CD4-positive, alpha-beta T cell treated with Interleukin-17A for 4 hours (primary cell): ENCODE measurements at regions not wholly inside any gene's neighbourhood (a gene's known extent, or its start where the extent isn't known, plus 50 kb on each side); places are given as distances from the start of the nearest gene placed in this dataset.

Source experiments
- DNase-seq: peaks from one replicate; pipeline ENCODE4 v3.0.0-alpha.2; 2020; ENCODE audit warnings: mixed read lengths

- no peak for DNase-seq
Observed at GRCh38 chr2:194015751-194016150, 1641.3 kb upstream of the SLC39A10 start.

GRCh38 chr2:194014639-194015038 is 1642.4 kb upstream of the SLC39A10 start:
- DNase-seq, result no peak

- DNase-seq, result no peak
Observed at GRCh38 chr2:194004590-194005206, 1652.3 kb upstream of the SLC39A10 start.

GRCh38 chr2:194003911-194004310 is 1653.1 kb upstream of the SLC39A10 start:
- no peak for DNase-seq

GRCh38 chr2:194002699-194003368 is 1654.2 kb upstream of the SLC39A10 start:
- no peak for DNase-seq

- no peak for DNase-seq
Observed at GRCh38 chr2:193990868-193991267, 1666.2 kb upstream of the SLC39A10 start.

- DNase-seq, result no peak
Observed at GRCh38 chr2:193989645-193990044, 1667.4 kb upstream of the SLC39A10 start.

- no peak for DNase-seq
Observed at GRCh38 chr2:193988784-193989183, 1668.2 kb upstream of the SLC39A10 start.

GRCh38 chr2:193985272-193985671 is 1671.8 kb upstream of the SLC39A10 start:
- no peak for DNase-seq

- no peak for DNase-seq
Observed at GRCh38 chr2:193980599-193980998, 1676.4 kb upstream of the SLC39A10 start.

GRCh38 chr2:193973781-193974180 is 1683.2 kb upstream of the SLC39A10 start:
- DNase-seq, result no peak

GRCh38 chr2:193966590-193966989 is 1690.4 kb upstream of the SLC39A10 start:
- DNase-seq, result no peak

GRCh38 chr2:193965263-193965662 is 1691.8 kb upstream of the SLC39A10 start:
- no peak for DNase-seq

GRCh38 chr2:193963472-193964119 is 1693.4 kb upstream of the SLC39A10 start:
- DNase-seq, result no peak

GRCh38 chr2:193946806-193947205 is 1710.2 kb upstream of the SLC39A10 start:
- DNase-seq, result no peak

GRCh38 chr2:193943406-193943960 is 1713.5 kb upstream of the SLC39A10 start:
- no peak for DNase-seq

- no peak for DNase-seq
Observed at GRCh38 chr2:193935114-193935513, 1721.9 kb upstream of the SLC39A10 start.

- no peak for DNase-seq
Observed at GRCh38 chr2:193929131-193929530, 1727.9 kb upstream of the SLC39A10 start.

GRCh38 chr2:193907561-193907960 is 1712.8 kb upstream of the TMEFF2 start:
- DNase-seq, result no peak

GRCh38 chr2:193900292-193900691 is 1705.6 kb upstream of the TMEFF2 start:
- DNase-seq, result no peak

- DNase-seq, result no peak
Observed at GRCh38 chr2:193895226-193895625, 1700.5 kb upstream of the TMEFF2 start.

- DNase-seq, result no peak
Observed at GRCh38 chr2:193894081-193894480, 1699.3 kb upstream of the TMEFF2 start.

- DNase-seq, result no peak
Observed at GRCh38 chr2:193891023-193891422, 1696.3 kb upstream of the TMEFF2 start.

- DNase-seq, result no peak
Observed at GRCh38 chr2:193885419-193885818, 1690.7 kb upstream of the TMEFF2 start.
